ENCODE measurements at regions not wholly inside any gene's neighbourhood (a gene's known extent, or its start where the extent isn't known, plus 50 kb on each side); places are given as distances from the start of the nearest gene placed in this dataset.

DNA sequence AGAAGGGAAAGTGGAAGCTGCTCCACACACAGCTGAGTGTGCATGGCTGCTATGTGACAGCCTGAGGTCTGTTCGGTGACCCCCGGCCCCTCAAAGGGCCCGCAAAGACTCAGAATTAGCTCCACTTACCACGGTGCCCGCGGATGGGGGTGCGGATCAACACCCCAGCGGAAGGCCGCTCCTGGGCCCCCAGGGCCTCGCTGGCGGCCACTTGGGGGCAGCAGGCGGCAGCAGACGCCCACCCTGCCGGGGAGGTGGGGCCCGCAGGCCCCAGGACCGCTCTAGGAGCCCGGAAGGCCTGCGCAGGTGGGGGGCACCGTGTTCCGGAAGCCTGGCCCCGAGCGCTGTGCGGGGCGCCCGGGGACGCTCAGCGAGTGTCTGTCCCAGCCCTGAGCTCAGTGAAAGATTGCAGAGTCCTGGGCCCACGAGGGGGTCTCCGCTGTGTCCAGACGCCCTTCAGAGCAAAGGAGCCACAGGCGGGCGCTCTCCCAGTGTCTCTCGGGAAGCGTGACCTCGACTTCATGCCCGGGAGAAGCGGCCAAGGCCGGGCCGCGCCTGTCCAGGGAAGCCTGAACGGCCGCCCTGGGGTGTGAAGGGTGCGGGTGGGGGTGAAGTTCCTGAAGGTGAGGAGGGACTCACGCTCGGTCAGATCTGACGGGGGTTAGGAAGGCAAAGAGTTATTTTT lies 118.7 kb downstream of the VAPA start:
- DNase-seq (ENCODE audit: low read depth in 4 of 4, low spot score in 3 of 4), result peak in 1 of 4 donors; percentile 40

GRCh38 chr18:10033016-10033399 lies 119.2 kb downstream of the VAPA start:
- DNase-seq (ENCODE audit: low read depth in 4 of 4, low spot score in 3 of 4), result no peak

DNA sequence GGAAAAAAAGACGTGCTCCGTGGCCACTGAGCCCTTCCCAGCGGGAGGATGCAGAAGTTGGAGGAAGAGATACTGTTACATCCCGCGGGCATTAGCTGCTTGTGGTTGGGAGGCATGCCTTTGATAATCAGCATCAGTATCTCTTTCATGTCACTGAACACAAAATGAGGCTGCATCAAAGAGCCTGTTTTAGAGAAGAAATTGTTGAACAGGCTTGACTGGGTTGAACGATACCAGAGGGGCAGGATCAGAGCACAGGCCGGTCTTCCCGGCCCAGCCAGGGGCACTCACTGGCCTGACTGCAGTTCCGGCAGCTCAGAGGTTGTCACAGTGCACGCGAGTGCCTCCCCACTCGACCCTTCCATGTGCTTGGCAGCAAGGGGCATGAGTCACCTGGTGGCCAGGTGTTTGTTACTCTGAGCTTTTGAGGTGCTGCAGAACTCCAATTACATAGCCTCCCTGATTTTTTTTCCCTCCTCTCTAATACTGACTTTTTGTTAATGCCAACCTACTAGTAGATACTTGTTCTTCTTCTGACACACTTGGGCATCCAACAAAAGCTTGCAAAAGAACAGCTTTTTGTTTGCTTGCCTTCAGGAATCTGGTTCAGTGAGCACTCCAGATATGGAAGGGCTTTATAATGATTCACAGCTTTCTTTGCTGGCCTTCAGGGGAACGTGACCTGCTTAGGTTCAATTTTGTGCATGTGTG lies 121.6 kb downstream of the VAPA start:
- DNase-seq (ENCODE audit: low read depth in 4 of 4, low spot score in 3 of 4), result no peak

GRCh38 chr18:10036479-10036878 lies 122.7 kb downstream of the VAPA start:
- no peak for DNase-seq (ENCODE audit: low read depth in 4 of 4, low spot score in 3 of 4)

GRCh38 chr18:10037181-10037580 lies 123.4 kb downstream of the VAPA start:
- no peak for DNase-seq (ENCODE audit: low read depth in 4 of 4, low spot score in 3 of 4)

- DNase-seq (ENCODE audit: low read depth in 4 of 4, low spot score in 3 of 4), result no peak
Measured at GRCh38 chr18:10038268-10038667, 124.5 kb downstream of the VAPA start.

DNA sequence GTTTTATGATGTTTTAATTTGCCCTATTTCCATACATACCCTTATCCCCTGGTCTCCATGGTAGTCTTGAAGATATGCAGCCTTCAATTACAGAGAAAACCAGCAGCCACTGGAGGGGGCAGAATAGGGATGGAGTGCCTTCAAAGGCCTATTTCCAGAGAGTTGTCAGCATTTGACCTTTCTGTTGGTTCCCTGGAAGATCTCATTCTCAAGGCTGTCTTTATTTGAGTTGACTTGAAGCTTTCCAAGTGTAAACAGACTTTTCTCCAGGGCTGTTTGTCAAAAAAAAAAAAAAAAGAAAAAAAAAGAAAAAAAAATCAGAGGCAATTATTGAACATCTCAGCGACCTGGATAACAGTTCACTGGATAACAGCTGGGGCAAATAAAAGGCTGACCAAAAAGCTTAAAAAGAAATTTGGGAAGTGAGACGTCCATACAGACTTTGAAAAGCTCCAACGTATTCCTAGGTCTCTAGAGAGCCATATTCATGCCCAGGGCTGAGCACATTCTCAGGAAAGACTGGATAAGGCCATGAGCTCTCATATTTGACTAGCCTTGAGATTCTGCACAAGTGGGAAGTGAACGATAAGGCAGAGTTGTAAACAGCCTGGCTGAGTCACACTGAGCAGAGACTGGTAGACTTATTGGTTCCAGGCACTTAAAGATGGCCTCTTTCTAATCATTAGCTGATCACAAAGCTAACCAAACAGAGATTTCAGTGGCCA lies 126.6 kb downstream of the VAPA start:
- DNase-seq (ENCODE audit: low read depth in 4 of 4, low spot score in 3 of 4), result no peak

- DNase-seq (ENCODE audit: low read depth in 4 of 4, low spot score in 3 of 4), result no peak
Measured at GRCh38 chr18:10041180-10041579, 127.4 kb downstream of the VAPA start.

DNA sequence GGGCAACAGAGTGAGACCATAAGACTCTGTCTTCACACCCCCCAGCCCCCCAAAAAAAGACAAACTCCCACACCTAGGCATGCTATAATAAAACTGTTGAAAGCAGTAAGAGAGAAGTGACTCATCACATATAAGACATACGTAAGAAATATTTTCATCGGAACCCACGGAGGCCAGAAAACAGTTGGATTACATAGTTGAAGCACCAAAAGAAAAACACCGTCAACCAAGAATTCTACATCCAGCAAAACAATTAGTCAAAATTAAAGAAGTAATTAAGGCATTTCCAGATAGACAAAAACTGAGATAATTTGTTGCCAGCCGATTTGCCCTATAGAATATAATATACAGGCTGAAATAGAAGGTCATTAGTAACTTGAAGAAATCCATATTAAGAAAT lies 128.7 kb downstream of the VAPA start:
- no peak for DNase-seq (ENCODE audit: low read depth in 4 of 4, low spot score in 3 of 4)

GRCh38 chr18:10044054-10044453 lies 130.2 kb downstream of the VAPA start:
- no peak for DNase-seq (ENCODE audit: low read depth in 4 of 4, low spot score in 3 of 4)

DNA sequence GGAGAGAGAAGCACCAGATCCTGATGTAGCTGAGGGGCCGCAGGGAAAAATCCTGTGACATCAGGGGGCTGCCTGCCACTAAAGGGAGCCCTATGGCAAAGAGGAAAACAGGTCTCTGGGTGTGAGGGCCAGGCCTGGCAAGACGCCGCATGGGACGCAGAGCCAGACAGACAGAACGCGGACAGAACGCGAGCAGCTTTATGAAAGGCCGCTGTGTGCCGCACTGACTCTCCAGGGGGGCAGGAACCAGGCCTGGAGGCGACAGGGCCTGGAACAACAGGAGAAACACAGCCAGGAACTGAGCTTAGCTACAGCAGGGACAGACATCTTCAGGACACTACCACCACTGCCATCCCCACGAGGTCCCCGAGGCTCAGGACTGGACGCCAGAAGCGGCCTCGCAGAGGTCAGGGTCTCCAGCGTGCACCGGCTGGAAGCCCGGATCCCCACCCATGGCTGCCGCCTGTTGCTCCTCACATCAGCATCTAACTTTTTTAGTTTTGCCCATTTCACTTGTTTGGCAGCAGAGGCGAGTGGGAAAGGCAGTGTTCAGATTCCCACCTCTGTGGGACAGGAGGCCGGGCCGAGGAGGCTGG lies 131.6 kb downstream of the VAPA start:
- DNase-seq (ENCODE audit: low read depth in 4 of 4, low spot score in 3 of 4), result no peak

DNA sequence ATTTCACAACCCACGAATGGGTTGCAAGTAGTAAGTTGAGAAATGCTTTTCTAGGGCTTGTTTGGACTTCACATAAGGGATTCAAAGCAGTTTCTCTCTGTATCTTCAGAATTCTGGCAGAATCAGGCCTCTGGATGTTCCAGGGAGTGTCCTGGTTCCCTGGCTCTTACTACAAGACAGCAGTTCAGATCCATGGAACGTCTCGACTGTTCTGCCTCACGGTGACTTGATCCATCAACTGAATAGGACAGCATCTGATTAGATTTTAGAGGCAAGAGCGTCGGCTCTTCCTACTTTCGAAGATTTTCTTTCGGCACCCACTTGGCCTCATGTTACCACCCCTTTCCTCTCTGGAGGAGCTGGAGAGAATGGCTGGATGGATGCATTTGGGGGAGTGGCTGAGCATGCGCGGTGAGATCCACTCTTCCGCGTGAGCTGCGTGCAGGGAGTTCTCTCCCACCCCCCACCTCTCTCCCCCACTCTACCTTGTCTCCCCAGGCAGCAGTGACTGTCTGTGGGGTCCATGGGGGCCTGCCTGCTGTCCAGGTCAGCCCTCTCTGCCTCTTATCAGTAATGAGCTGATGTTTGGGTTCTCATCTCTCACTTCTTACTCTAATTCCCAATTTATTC lies 132.5 kb downstream of the VAPA start:
- no peak for DNase-seq (ENCODE audit: low read depth in 4 of 4, low spot score in 3 of 4)

DNA sequence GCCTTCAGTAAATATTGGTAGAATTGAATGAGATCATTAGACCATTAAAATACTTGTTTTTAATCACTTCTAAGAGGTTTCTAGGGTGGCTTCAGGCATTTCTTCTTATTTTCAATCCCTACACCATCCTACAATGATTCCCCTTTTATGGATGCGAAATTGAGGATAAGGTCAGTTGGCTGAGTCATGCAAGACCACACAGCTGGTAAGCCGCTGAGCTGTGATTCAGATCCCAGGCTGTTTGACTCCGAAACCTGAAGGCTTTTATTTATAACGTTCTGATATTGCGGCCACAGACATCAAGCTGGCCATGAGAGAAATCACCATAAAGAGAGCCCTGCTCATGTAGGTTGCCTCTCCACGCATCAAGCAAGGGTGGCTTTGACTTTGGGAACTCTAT lies 133.4 kb downstream of the VAPA start:
- DNase-seq (ENCODE audit: low read depth in 4 of 4, low spot score in 3 of 4), result no peak

- no peak for DNase-seq (ENCODE audit: low read depth in 4 of 4, low spot score in 3 of 4)
Measured at GRCh38 chr18:10049747-10050146, 135.9 kb downstream of the VAPA start.

DNA sequence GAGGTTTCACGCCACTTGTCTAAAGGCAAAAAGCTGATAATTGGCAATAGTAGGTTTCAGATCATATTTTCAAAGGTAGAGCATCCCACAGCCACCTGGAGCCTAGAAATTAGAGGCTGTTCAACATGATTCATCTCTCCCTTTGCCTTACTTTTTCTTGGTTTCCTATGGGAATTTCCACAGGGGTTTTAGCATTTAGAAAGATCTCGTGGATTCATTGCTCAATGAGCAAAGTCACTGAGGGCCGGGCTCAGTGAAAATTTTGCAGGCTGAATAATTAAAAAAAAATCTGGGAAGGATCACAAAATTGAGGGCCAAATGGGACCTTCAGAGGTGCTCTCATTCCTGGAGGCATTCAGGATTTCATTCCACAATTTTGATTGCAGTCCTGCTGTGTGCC lies 137.1 kb downstream of the VAPA start:
- DNase-seq (ENCODE audit: low read depth in 4 of 4, low spot score in 3 of 4), result no peak

DNA sequence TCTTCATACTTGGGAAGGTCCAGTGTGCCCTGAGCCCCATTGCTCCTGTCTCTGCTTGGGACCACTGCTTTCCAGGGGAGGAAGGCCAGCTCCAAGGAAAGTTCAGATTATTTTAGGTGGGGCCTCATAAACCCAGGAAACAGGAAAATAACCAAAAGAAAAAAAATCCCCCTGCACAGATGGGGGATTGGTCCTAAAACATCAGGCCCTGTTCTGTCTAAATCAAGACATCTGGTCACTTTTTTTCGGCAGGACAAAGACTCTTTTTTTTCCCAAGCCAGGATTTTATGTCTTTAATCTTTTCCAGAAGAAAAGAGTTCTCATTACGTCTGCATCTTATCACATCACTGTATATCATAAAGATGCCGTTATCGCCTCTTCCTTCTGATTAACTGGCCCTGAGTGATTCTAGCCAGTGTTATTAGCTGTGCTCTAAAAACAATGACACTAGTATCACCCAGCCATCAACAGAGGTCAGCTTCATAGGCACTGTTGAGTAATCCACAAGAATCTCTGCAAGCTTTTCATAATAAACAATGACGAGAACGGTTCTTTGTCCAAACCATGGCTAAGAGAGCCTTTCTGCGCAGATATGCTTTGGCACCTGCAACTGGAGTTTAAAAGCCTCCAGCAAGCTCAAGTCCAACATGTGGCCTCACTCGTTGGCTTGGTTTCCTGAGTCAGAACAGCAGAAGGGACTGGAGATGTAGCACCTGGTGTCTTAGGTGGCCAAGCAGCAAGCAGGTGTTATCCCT lies 138.2 kb downstream of the VAPA start:
- no peak for DNase-seq (ENCODE audit: low read depth in 4 of 4, low spot score in 3 of 4)

DNA sequence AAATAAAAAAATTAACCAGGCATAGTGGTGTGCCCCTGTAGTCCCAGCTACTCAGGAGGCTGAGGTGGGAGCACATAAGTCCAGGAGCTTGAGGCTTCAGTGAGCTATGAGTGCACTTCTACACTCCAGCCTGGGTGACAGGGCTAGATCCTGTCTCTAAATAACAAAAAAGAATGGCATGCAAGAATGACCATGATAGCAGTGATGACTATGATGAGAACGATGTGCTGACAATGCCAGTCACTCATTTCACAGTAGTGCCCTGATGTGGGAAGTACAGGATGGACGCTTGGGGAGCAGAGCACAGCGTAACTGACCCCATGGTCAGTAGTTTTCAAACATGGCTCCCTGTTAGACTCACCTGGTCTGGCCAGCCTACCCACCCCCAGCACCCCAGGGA lies 139.1 kb downstream of the VAPA start:
- DNase-seq (ENCODE audit: low read depth in 4 of 4, low spot score in 3 of 4), result no peak

GRCh38 chr18:10053861-10054260 lies 140.0 kb downstream of the VAPA start:
- DNase-seq (ENCODE audit: low read depth in 4 of 4, low spot score in 3 of 4), result no peak

DNA sequence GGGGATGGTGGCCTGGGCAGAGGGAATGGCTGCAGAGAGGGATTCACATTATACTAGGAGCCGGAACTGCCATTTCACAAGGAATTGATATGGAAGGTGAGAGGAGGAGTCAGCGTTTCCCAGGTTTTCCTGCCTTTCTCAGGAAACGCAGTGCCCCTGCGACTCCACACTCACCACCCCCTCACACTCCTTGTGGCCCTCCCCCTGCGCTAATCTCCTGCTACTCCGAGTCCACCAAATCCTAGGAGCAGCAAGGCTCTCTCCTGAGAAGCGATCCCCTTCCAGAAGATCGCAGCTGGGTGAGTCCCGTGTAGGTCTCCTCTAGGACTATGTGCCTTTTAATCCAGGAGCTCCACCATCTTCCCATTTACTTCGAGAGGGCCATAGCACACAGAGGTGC lies 140.6 kb downstream of the VAPA start:
- no peak for DNase-seq (ENCODE audit: low read depth in 4 of 4, low spot score in 3 of 4)

DNA sequence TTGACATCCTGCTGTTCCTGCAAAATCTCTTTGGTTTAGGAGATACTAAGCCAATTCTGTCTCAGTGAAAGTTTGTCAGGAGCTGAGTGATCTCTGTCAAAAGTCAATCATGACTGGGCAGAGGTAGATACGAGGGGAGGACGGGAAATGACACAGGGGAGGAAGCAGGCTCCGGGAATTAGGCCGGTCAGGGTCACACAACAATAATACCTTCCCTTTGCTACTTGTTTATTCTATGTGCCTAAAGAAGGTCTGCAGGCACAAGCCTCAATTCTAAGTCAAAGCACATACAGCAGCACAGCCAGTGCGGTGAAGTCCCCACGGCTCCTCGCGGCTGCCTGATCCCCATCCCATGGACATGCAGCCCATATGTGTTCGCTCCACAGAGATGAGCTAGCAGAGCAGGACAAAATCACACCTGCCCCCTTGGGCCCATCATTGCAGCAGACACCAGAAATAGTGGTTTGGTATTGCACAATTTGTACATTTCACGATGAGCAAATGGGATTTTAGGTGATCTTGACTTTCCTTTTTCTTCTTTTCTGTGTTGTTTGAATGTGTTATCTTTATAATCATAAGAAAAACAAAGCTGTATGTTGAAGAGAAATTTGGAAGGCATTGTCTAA lies 141.4 kb downstream of the VAPA start:
- no peak for DNase-seq (ENCODE audit: low read depth in 4 of 4, low spot score in 3 of 4)
